ENCODE measurements at regions not wholly inside any gene's neighbourhood (a gene's known extent, or its start where the extent isn't known, plus 50 kb on each side); places are given as distances from the start of the nearest gene placed in this dataset.

GRCh38 chr7:17130281-17131059 is 168.0 kb upstream of the AHR start:
- TF ChIP-seq POLR2A (IDR thresholded peaks at IDR 0.05) (no peak), CTCF (IDR thresholded peaks at IDR 0.05) (no peak)

Data from adrenal gland (tissue), 5 donors.